GM21390 (cell line): ENCODE measurements at regions not wholly inside any gene's neighbourhood (a gene's known extent, or its start where the extent isn't known, plus 50 kb on each side); places are given as distances from the start of the nearest gene placed in this dataset.

ENCODE experiments used
- ATAC-seq: cut with Tn5 transposase; IDR thresholded peaks from one replicate; pipeline ENCODE4 v1.9.1; 2021; ENCODE audit not compliant: unreplicated experiment

- ATAC-seq: no peak
These were observed 471.1 kb upstream of the WWC1 start for GRCh38 chr5:167820101-167820990.

GRCh38 chr5:167821151-167821550, 470.3 kb upstream of the WWC1 start:
- no peak for ATAC-seq

GRCh38 chr5:167821669-167822068, 469.8 kb upstream of the WWC1 start:
- no peak for ATAC-seq

GRCh38 chr5:167822241-167822640, 469.2 kb upstream of the WWC1 start:
- no peak for ATAC-seq

GRCh38 chr5:167823405-167823804, 468.0 kb upstream of the WWC1 start:
- no peak for ATAC-seq

GRCh38 chr5:167827766-167828165, 463.7 kb upstream of the WWC1 start:
- ATAC-seq: no peak

- no peak for ATAC-seq
These were observed 459.5 kb upstream of the WWC1 start for GRCh38 chr5:167831754-167832504.

GRCh38 chr5:167832609-167833008, 458.8 kb upstream of the WWC1 start:
- no peak for ATAC-seq

- ATAC-seq: no peak
These were observed 458.0 kb upstream of the WWC1 start for GRCh38 chr5:167833456-167833855.

- no peak for ATAC-seq
These were observed 456.3 kb upstream of the WWC1 start for GRCh38 chr5:167835146-167835545.

- ATAC-seq: no peak
These were observed 454.3 kb upstream of the WWC1 start for GRCh38 chr5:167837127-167837526.

- no peak for ATAC-seq
These were observed 452.4 kb upstream of the WWC1 start for GRCh38 chr5:167839065-167839464.

- ATAC-seq: no peak
These were observed 450.8 kb upstream of the WWC1 start for GRCh38 chr5:167840527-167841130.

GRCh38 chr5:167843881-167844572, 447.4 kb upstream of the WWC1 start:
- no peak for ATAC-seq

GRCh38 chr5:167845952-167846351, 445.5 kb upstream of the WWC1 start:
- ATAC-seq: no peak

- no peak for ATAC-seq
These were observed 441.6 kb upstream of the WWC1 start for GRCh38 chr5:167849874-167850273.

GRCh38 chr5:167850911-167851310, 440.5 kb upstream of the WWC1 start:
- ATAC-seq: no peak

- no peak for ATAC-seq
These were observed 440.0 kb upstream of the WWC1 start for GRCh38 chr5:167851416-167851815.

- no peak for ATAC-seq
These were observed 438.9 kb upstream of the WWC1 start for GRCh38 chr5:167852515-167852914.

GRCh38 chr5:167853421-167853820, 438.0 kb upstream of the WWC1 start:
- no peak for ATAC-seq

- ATAC-seq: no peak
These were observed 435.6 kb upstream of the WWC1 start for GRCh38 chr5:167855818-167856217.
